ENCODE measurements at regions not wholly inside any gene's neighbourhood (a gene's known extent, or its start where the extent isn't known, plus 50 kb on each side); places are given as distances from the start of the nearest gene placed in this dataset.

GRCh38 chr5:167564275-167564674 is 727.2 kb upstream of the WWC1 start:
- TF ChIP-seq CTCF (conservative IDR thresholded peaks at IDR 0.05; ENCODE audit: low read length), result no peak
- TF ChIP-seq EZH2phosphoT487 (IDR thresholded peaks at IDR 0.05; ENCODE audit: borderline replicate concordance, low read depth, low read length), result no peak
